Tibial nerve (tissue), 4 donors: ENCODE measurements at regions not wholly inside any gene's neighbourhood (a gene's known extent, or its start where the extent isn't known, plus 50 kb on each side); places are given as distances from the start of the nearest gene placed in this dataset.

ENCODE experiments used
- EP300 ChIP-seq, 2 donors: sonication (generic); formaldehyde crosslinking; IDR thresholded peaks; one replicate each; pipeline ENCODE4 v1.6.1; 2017; ENCODE audit warnings: antibody characterized with exemption in 2 of 2, mild to moderate bottlenecking in 1 of 2
- POLR2A ChIP-seq, 2 donors: fragments of 450-650 bp; IDR thresholded peaks; one replicate each; pipeline ENCODE4 v1.6.1; 2017; ENCODE audit warnings: antibody characterized with exemption in 2 of 2, mild to moderate bottlenecking in 2 of 2, moderate library complexity in 2 of 2
- TF ChIP-seq, protein P1 (sequence below), 5 experiments: fragments of 200-600 bp in 3 of 5; fragments of 450-650 bp in 2 of 5; sonication (generic) in 3 of 5; IDR thresholded peaks; one replicate each; pipeline ENCODE4 v1.5.1; 2016 to 2019; ENCODE audit warnings: antibody characterized with exemption in 5 of 5, mild to moderate bottlenecking in 3 of 5, moderate library complexity in 2 of 5

- TF ChIP-seq, protein P1, sequence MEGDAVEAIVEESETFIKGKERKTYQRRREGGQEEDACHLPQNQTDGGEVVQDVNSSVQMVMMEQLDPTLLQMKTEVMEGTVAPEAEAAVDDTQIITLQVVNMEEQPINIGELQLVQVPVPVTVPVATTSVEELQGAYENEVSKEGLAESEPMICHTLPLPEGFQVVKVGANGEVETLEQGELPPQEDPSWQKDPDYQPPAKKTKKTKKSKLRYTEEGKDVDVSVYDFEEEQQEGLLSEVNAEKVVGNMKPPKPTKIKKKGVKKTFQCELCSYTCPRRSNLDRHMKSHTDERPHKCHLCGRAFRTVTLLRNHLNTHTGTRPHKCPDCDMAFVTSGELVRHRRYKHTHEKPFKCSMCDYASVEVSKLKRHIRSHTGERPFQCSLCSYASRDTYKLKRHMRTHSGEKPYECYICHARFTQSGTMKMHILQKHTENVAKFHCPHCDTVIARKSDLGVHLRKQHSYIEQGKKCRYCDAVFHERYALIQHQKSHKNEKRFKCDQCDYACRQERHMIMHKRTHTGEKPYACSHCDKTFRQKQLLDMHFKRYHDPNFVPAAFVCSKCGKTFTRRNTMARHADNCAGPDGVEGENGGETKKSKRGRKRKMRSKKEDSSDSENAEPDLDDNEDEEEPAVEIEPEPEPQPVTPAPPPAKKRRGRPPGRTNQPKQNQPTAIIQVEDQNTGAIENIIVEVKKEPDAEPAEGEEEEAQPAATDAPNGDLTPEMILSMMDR (IDR thresholded peaks at IDR 0.05), result no peak
- no peak for TF ChIP-seq EP300 (IDR thresholded peaks at IDR 0.05)
- TF ChIP-seq POLR2A (IDR thresholded peaks at IDR 0.05), result no peak
Measured at GRCh38 chr2:172313715-172314341, 113.6 kb upstream of the ITGA6 start.
